ENCODE measurements at regions not wholly inside any gene's neighbourhood (a gene's known extent, or its start where the extent isn't known, plus 50 kb on each side); places are given as distances from the start of the nearest gene placed in this dataset.

DNA sequence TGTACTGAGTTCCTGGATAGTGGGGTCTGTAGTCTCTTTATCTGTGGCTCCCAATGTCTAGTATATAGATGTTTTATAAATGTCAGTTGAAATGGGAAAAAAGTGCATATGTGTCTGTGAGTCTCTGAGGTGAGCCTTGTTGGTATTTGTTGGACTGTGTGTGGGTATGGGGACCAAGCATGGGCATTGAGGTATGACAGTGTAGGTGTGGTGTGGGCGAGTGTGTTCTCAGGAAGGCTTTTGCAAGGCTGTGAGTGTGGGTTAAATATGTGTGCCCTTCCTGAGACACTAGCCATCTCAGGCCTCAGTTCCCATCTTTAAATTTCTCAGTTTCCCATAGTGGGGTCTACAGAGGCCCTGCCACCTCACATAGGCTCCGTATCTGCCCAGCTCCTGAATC, 440.2 kb upstream of the CCL2 start:
- TF ChIP-seq CTCF (IDR thresholded peaks at IDR 0.05) (no peak), POLR2A (IDR thresholded peaks at IDR 0.05) (no peak)

Data from esophagus squamous epithelium (tissue), 4 donors.